HFFc6 (cell line): ENCODE measurements at regions not wholly inside any gene's neighbourhood (a gene's known extent, or its start where the extent isn't known, plus 50 kb on each side); places are given as distances from the start of the nearest gene placed in this dataset.

ENCODE experiments used
- DNase-seq: peaks from one replicate; pipeline ENCODE4 v3.0.0-alpha.2; 2018
- H3K27ac Mint-ChIP-seq: 2 replicates; pipeline ENCODE4 v1.8.0; 2020; ENCODE audit warnings: mild to moderate bottlenecking, mixed read lengths
- H3K27me3 Mint-ChIP-seq: 2 replicates; pipeline ENCODE4 v1.8.0; 2021; ENCODE audit warnings: mild to moderate bottlenecking, moderate library complexity, mixed read lengths; ENCODE audit not compliant: insufficient read depth
- H3K36me3 Mint-ChIP-seq: 2 replicates; pipeline ENCODE4 v1.8.0; 2021; ENCODE audit warnings: low read depth, mixed read lengths
- H3K4me1 Mint-ChIP-seq: 2 replicates; pipeline ENCODE4 v1.8.0; 2020; ENCODE audit warnings: low read depth, mixed read lengths
- H3K4me3 Mint-ChIP-seq: 2 replicates; pipeline ENCODE4 v1.8.0; 2020; ENCODE audit warnings: mild to moderate bottlenecking, moderate library complexity, mixed read lengths
- H3K9me3 Mint-ChIP-seq: 2 replicates; pipeline ENCODE4 v1.8.0; 2020; ENCODE audit warnings: mild to moderate bottlenecking, mixed read lengths
- TF ChIP-seq, protein P1 (sequence below): fragments of 200-600 bp; sonication (generic); IDR thresholded peaks from 2 replicates; pipeline ENCODE4 v1.5.0; 2021; ENCODE audit warnings: antibody characterized with exemption, mild to moderate bottlenecking

DNA sequence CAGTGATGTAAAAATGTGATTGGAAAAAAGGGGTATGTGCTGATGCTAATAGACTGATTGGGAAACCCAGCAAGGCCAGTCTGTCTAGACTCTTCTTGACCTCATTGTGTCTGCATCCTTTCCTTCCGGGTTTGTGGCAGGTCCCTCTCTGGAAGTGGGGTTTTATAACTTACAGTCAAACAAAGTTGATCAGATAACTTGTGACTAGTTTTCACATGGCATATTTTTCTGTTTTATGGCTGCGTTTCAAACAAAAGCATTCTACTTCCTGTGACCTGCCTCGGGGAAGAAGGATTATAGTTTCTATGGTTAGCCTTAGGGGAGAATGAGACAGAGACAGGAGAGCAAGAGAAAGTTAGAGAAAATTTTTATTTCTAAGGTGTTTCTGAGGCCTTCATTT, 188.7 kb upstream of the HNMT start:
- TF ChIP-seq, protein P1, sequence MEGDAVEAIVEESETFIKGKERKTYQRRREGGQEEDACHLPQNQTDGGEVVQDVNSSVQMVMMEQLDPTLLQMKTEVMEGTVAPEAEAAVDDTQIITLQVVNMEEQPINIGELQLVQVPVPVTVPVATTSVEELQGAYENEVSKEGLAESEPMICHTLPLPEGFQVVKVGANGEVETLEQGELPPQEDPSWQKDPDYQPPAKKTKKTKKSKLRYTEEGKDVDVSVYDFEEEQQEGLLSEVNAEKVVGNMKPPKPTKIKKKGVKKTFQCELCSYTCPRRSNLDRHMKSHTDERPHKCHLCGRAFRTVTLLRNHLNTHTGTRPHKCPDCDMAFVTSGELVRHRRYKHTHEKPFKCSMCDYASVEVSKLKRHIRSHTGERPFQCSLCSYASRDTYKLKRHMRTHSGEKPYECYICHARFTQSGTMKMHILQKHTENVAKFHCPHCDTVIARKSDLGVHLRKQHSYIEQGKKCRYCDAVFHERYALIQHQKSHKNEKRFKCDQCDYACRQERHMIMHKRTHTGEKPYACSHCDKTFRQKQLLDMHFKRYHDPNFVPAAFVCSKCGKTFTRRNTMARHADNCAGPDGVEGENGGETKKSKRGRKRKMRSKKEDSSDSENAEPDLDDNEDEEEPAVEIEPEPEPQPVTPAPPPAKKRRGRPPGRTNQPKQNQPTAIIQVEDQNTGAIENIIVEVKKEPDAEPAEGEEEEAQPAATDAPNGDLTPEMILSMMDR, result no peak
- H3K9me3 Mint-ChIP-seq, result peaks cover 30% of the 10 kb centered on the region
- H3K27ac Mint-ChIP-seq, result no peak overlapping the region
- no peaks in the 10 kb centered on the region for H3K36me3 Mint-ChIP-seq
- H3K4me1 Mint-ChIP-seq, result no peaks in the 10 kb centered on the region
- H3K4me3 Mint-ChIP-seq, result no peak overlapping the region
- H3K27me3 Mint-ChIP-seq, result no peaks in the 10 kb centered on the region; the same call in 1 of the 2 replicates
- DNase-seq, result no peak

DNA sequence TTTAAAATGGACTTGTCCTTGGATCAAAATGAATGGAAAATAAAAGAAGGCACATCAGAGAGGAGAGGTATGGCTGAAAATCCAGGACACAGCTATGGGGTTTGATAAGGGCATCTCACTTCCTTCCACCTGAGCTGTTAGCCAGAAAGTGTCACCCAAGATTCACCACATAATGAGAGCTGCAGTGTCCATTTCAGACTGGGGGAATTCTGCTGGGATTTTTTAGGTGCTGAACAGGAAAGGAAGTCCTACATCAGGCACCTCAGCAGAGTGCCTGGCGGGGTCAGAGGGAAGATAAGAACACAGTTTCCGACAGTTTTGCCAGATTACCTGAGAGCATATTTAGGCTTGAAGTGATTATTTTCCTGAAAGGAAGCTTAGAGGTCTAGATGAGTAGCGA, 187.6 kb upstream of the HNMT start:
- Mint-ChIP-seq H3K27me3 (no peaks in the 10 kb centered on the region; the same call in 1 of the 2 replicates), H3K4me3 (no peak overlapping the region), H3K9me3 (peaks cover 30% of the 10 kb centered on the region), H3K36me3 (no peaks in the 10 kb centered on the region), H3K4me1 (no peaks in the 10 kb centered on the region), H3K27ac (no peak overlapping the region)
- DNase-seq, result no peak
- TF ChIP-seq, protein P1, result no peak

GRCh38 chr2:137797641-137798040, 166.6 kb upstream of the HNMT start:
- peaks cover 53% of the 10 kb centered on the region for H3K9me3 Mint-ChIP-seq
- no peaks in the 10 kb centered on the region; the same call in 1 of the 2 replicates for H3K27me3 Mint-ChIP-seq
- H3K4me3 Mint-ChIP-seq, result no peak overlapping the region
- no peak overlapping the region for H3K27ac Mint-ChIP-seq
- TF ChIP-seq, protein P1, result no peak
- no peaks in the 10 kb centered on the region for H3K4me1 Mint-ChIP-seq
- DNase-seq, result no peak
- H3K36me3 Mint-ChIP-seq, result no peaks in the 10 kb centered on the region; the same call in 1 of the 2 replicates

DNA sequence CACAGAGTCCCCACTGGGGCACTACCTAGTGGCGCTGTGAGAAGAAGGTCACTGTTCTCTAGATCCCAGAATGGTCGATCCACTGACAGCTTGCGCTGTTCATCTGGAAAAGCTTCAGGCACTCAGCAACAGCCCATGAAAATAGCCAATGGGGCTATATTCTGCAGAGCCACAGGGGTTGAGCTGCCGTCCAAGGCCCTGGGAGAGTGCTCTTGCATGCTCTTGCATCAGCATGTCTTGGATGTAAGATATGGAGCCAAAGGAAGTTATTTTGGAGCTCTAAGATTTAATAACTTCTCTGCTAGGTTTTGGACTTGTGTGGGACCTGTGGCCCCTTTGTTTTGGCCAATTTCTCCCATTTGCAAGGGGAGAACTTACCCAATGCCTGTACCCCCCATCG, 164.7 kb upstream of the HNMT start:
- DNase-seq, result no peak
- TF ChIP-seq, protein P1, result no peak

GRCh38 chr2:137800386-137800785, 163.9 kb upstream of the HNMT start:
- no peak for DNase-seq
- Mint-ChIP-seq H3K4me3 (no peak overlapping the region), H3K27me3 (no peaks in the 10 kb centered on the region; the same call in 1 of the 2 replicates), H3K9me3 (peaks cover 65% of the 10 kb centered on the region), H3K27ac (no peak overlapping the region), H3K4me1 (no peaks in the 10 kb centered on the region), H3K36me3 (no peaks in the 10 kb centered on the region; the same call in 1 of the 2 replicates)
- TF ChIP-seq, protein P1, result no peak

More for the DNA sequence above, 164.7 kb upstream of the HNMT start:
- Mint-ChIP-seq H3K9me3 (peaks cover 67% of the 10 kb centered on the region), H3K36me3 (no peaks in the 10 kb centered on the region; the same call in 1 of the 2 replicates), H3K4me3 (no peak overlapping the region), H3K27me3 (no peaks in the 10 kb centered on the region; the same call in 1 of the 2 replicates), H3K27ac (no peak overlapping the region), H3K4me1 (no peaks in the 10 kb centered on the region)

GRCh38 chr2:137801228-137801627, 163.0 kb upstream of the HNMT start:
- Mint-ChIP-seq H3K27me3 (no peaks in the 10 kb centered on the region; the same call in 1 of the 2 replicates), H3K27ac (no peak overlapping the region), H3K9me3 (peaks cover 70% of the 10 kb centered on the region), H3K4me3 (no peak overlapping the region), H3K36me3 (no peaks in the 10 kb centered on the region; the same call in 1 of the 2 replicates), H3K4me1 (no peaks in the 10 kb centered on the region)
- TF ChIP-seq, protein P1, result no peak
- no peak for DNase-seq
